Neutrophil (primary cell): ENCODE measurements at regions not wholly inside any gene's neighbourhood (a gene's known extent, or its start where the extent isn't known, plus 50 kb on each side); places are given as distances from the start of the nearest gene placed in this dataset.

Source experiments
- H3K27ac ChIP-seq: fragments of 200-600 bp; sonication (generic); 2 replicates; pipeline ENCODE4 v1.5.1; 2016; ENCODE audit warnings: mild to moderate bottlenecking, moderate library complexity
- H3K27me3 ChIP-seq: fragments of 200-600 bp; sonication (generic); 2 replicates; pipeline ENCODE4 v1.6.0; 2016; ENCODE audit warnings: mild to moderate bottlenecking
- H3K36me3 ChIP-seq: fragments of 200-600 bp; sonication (generic); 2 replicates; pipeline ENCODE4 v1.5.1; 2017
- H3K4me1 ChIP-seq, 2 experiments: fragments of 200-600 bp in 1 of 2; sonication (generic) in 1 of 2; 1 replicate in 1 of 2; 2 replicates in 1 of 2; pipeline versions ENCODE4 v1.5.1 to v1.6.1; 2013 to 2016; ENCODE audit warnings: low read depth in 1 of 2, low read length in 1 of 2, mild to moderate bottlenecking in 1 of 2, moderate library complexity in 1 of 2; ENCODE audit not compliant: control insufficient read depth in 1 of 2, insufficient read depth in 1 of 2
- H3K4me3 ChIP-seq, 2 experiments: fragments of 200-600 bp in 1 of 2; sonication (generic) in 1 of 2; 1 replicate in 1 of 2; 2 replicates in 1 of 2; pipeline ENCODE4 v1.5.1; 2013 to 2016; ENCODE audit warnings: low read depth in 1 of 2, low read length in 1 of 2, mild to moderate bottlenecking in 1 of 2, moderate library complexity in 1 of 2
- H3K9me3 ChIP-seq: fragments of 200-600 bp; sonication (generic); 2 replicates; pipeline ENCODE4 v1.5.1; 2016
- CTCF ChIP-seq: fragments of 200-600 bp; sonication (generic); IDR thresholded peaks from 2 replicates; pipeline ENCODE4 v1.5.1; 2016; ENCODE audit warnings: antibody characterized with exemption

DNA sequence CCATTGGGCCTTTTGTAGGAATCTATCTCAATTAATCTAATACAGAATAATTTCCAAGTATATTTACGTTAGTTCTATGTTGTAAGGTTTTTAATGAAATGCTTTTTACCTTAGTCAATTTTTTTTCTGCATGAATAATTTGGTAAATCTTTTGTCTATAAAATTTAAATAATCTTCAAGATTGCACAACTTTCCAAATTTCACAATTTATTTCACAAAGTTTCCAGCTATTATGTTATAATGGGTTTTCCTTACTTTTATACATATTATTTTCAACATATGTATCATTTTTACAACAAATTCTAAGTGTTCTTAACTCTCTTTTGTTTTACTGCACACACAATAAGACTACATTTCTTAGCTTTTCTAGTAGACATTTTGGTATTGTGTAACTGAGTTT is 470.7 kb downstream of the ETV1 start:
- H3K4me3 ChIP-seq = no peak overlapping the region
- H3K36me3 ChIP-seq = no peaks in the 10 kb centered on the region
- no peak overlapping the region for H3K27ac ChIP-seq
- H3K27me3 ChIP-seq = no peaks in the 10 kb centered on the region
- H3K9me3 ChIP-seq = no peaks in the 10 kb centered on the region
- no peak for TF ChIP-seq CTCF
- H3K4me1 ChIP-seq = no peaks in the 10 kb centered on the region

- TF ChIP-seq CTCF = no peak
- H3K27me3 ChIP-seq = no peaks in the 10 kb centered on the region
- H3K27ac ChIP-seq = no peak overlapping the region
- H3K4me1 ChIP-seq = no peaks in the 10 kb centered on the region
- no peaks in the 10 kb centered on the region for H3K36me3 ChIP-seq
- no peaks in the 10 kb centered on the region for H3K9me3 ChIP-seq
- no peak overlapping the region for H3K4me3 ChIP-seq
These were observed 465.4 kb downstream of the ETV1 start for GRCh38 chr7:13524076-13524475.

DNA sequence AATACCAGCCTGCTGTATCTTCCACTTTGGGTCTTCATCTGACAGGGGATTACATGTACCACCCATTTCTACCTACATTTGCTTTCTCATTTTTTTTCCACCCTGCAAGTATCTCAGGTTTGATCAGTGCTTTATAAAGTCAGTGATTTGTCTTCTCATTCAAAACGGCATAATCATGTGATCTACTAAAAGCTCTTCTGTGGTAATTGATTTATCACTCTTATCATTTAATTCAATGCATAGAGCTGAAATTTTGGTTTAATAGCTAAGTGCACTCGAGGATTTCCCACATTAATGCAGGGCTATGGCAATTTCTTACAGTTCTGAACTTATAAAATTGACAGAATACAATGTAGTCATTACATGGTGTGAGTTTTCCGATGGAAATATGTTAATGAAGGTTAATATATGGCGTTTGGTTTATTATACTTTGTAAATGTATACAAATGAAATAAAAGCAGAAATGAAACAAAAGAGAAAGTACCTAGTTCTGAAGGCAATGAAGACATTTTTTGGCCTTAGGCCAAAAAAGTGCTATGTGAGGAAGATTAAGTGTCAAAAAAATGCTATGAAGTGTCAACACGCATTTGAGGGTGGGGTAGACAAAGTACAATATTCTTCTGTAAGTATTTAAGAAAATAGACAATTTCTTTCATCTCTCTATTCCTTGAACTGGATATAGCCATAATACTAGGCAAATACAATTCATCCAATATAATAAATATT is 457.3 kb downstream of the ETV1 start:
- H3K4me3 ChIP-seq = no peak overlapping the region
- no peaks in the 10 kb centered on the region for H3K27me3 ChIP-seq
- no peaks in the 10 kb centered on the region for H3K36me3 ChIP-seq
- H3K27ac ChIP-seq = no peak overlapping the region
- H3K9me3 ChIP-seq = no peaks in the 10 kb centered on the region
- no peak for TF ChIP-seq CTCF
- no peaks in the 10 kb centered on the region for H3K4me1 ChIP-seq

DNA sequence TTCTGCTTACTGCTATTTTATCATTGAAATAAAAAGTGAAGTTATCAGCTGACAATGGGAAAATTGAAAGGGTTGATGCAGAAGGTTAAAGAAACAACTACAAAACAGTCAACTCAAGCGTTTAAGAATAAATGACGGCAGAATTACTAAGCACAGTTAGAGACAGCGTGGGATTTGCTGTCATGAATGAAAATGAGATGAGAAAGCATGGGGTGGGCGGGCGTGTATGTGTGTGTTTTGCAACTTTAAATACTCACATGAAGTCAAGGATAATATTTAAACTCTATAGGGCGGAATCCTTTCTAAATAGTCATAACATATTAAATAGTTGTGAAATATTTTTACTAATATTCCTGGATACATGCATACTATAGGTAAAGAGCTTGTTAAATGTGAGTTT is 450.8 kb downstream of the ETV1 start:
- Histone ChIP-seq H3K4me1 (no peaks in the 10 kb centered on the region), H3K9me3 (no peaks in the 10 kb centered on the region), H3K36me3 (no peaks in the 10 kb centered on the region), H3K27ac (no peak overlapping the region), H3K27me3 (no peaks in the 10 kb centered on the region), H3K4me3 (no peak overlapping the region)
- TF ChIP-seq CTCF = no peak

DNA sequence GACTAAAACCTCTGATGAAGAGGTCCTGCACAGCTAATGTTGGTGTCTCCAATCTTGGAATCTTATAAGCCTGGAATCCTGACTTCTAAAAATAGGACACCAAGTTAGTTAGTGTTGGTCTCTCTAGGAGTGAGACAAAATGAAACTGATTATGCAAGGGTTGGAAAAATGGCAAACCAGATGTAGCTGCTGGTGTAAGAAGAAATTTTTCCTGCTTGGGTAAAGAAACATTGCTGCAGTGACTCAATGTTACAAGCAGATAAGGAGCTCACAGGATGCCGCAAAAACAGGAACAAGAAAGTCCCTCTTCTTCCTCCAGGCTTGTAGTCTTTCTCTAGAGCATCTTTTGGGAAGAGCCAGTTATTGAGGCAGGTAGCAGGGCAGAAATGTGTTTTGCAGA is 449.0 kb downstream of the ETV1 start:
- no peak for TF ChIP-seq CTCF
- Histone ChIP-seq H3K4me1 (no peaks in the 10 kb centered on the region), H3K4me3 (no peak overlapping the region), H3K27ac (no peak overlapping the region), H3K27me3 (no peaks in the 10 kb centered on the region), H3K36me3 (no peaks in the 10 kb centered on the region), H3K9me3 (no peaks in the 10 kb centered on the region)

DNA sequence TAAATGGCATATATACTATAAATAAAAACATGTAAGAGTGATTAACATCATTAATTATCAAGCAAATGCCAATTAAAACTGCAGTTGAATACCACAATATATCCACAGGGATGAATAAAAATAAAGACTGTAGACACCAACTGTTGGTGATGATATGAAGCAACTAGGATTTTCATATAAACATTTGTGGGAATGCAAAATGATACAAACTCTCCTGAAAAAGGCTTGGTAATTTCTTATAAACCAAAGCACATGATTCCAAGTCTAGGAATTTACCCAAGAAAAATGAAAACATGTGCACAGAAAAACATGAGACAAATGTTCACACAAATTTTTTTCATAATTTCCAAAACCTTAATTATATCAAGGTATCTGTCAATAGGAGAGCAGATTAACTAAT is 448.1 kb downstream of the ETV1 start:
- no peak for TF ChIP-seq CTCF
- Histone ChIP-seq H3K4me1 (no peaks in the 10 kb centered on the region), H3K4me3 (no peak overlapping the region), H3K36me3 (no peaks in the 10 kb centered on the region), H3K9me3 (no peaks in the 10 kb centered on the region), H3K27ac (no peak overlapping the region), H3K27me3 (no peaks in the 10 kb centered on the region)
